ENCODE measurements at regions not wholly inside any gene's neighbourhood (a gene's known extent, or its start where the extent isn't known, plus 50 kb on each side); places are given as distances from the start of the nearest gene placed in this dataset.
"Not testable (repeated sequence)": the region's sequence is repeated elsewhere in the genome, so short reads cannot be mapped to it uniquely, and the experiment has no call there.

- H3K9ac ChIP-seq (ENCODE audit: low read depth, low read length); H3K9me3 ChIP-seq (replicated peaks; ENCODE audit: low read length); H3K36me3 ChIP-seq (ENCODE audit: insufficient read depth, low read length); H3K4me3 ChIP-seq (ENCODE audit: low read length); H3K27me3 ChIP-seq (ENCODE audit: control insufficient read depth, insufficient read depth, low read length); H3K4me2 ChIP-seq (ENCODE audit: low read length): not testable (repeated sequence)
- H3K4me1 ChIP-seq (ENCODE audit: control insufficient read depth, insufficient read depth, low read length): peaks cover 21% of the 10 kb centered on the region
Observed at GRCh38 chr5:96197767-96198166, 235.3 kb downstream of the PCSK1 start.

GRCh38 chr5:96197347-96197746 is 235.7 kb upstream of the ELL2 start:
- Histone ChIP-seq H3K36me3 (ENCODE audit: insufficient read depth, low read length) (no peaks in the 10 kb centered on the region), H3K9ac (ENCODE audit: low read depth, low read length) (no peak overlapping the region), H3K4me3 (ENCODE audit: low read length) (no peak overlapping the region), H3K4me2 (ENCODE audit: low read length) (no peak overlapping the region), H3K9me3 (replicated peaks; ENCODE audit: low read length) (no peaks in the 10 kb centered on the region), H3K4me1 (ENCODE audit: control insufficient read depth, insufficient read depth, low read length) (peaks cover 21% of the 10 kb centered on the region), H3K27me3 (ENCODE audit: control insufficient read depth, insufficient read depth, low read length) (no peaks in the 10 kb centered on the region)

GRCh38 chr5:96196890-96197289 is 235.2 kb upstream of the ELL2 start:
- no peak overlapping the region for H3K9ac ChIP-seq (ENCODE audit: low read depth, low read length)
- H3K27me3 ChIP-seq (ENCODE audit: control insufficient read depth, insufficient read depth, low read length): no peaks in the 10 kb centered on the region
- no peaks in the 10 kb centered on the region for H3K9me3 ChIP-seq (replicated peaks; ENCODE audit: low read length)
- H3K36me3 ChIP-seq (ENCODE audit: insufficient read depth, low read length): no peaks in the 10 kb centered on the region
- no peak overlapping the region for H3K4me3 ChIP-seq (ENCODE audit: low read length)
- no peak overlapping the region for H3K4me2 ChIP-seq (ENCODE audit: low read length)
- H3K4me1 ChIP-seq (ENCODE audit: control insufficient read depth, insufficient read depth, low read length): peaks cover 21% of the 10 kb centered on the region

- H3K4me1 ChIP-seq (ENCODE audit: control insufficient read depth, insufficient read depth, low read length): peaks cover 21% of the 10 kb centered on the region
- H3K9ac ChIP-seq (ENCODE audit: low read depth, low read length): no peak overlapping the region
- H3K4me2 ChIP-seq (ENCODE audit: low read length): no peak overlapping the region
- no peak overlapping the region for H3K4me3 ChIP-seq (ENCODE audit: low read length)
- H3K9me3 ChIP-seq (replicated peaks; ENCODE audit: low read length): no peaks in the 10 kb centered on the region
- H3K27me3 ChIP-seq (ENCODE audit: control insufficient read depth, insufficient read depth, low read length): no peaks in the 10 kb centered on the region
- H3K36me3 ChIP-seq (ENCODE audit: insufficient read depth, low read length): no peaks in the 10 kb centered on the region
Observed at GRCh38 chr5:96196407-96196806, 234.8 kb upstream of the ELL2 start.

- Histone ChIP-seq H3K27me3 (ENCODE audit: control insufficient read depth, insufficient read depth, low read length) (no peaks in the 10 kb centered on the region), H3K4me3 (ENCODE audit: low read length) (no peak overlapping the region), H3K9me3 (replicated peaks; ENCODE audit: low read length) (no peaks in the 10 kb centered on the region), H3K4me2 (ENCODE audit: low read length) (no peak overlapping the region), H3K9ac (ENCODE audit: low read depth, low read length) (no peak overlapping the region), H3K4me1 (ENCODE audit: control insufficient read depth, insufficient read depth, low read length) (peaks cover 21% of the 10 kb centered on the region), H3K36me3 (ENCODE audit: insufficient read depth, low read length) (no peaks in the 10 kb centered on the region)
Observed at GRCh38 chr5:96195123-96195522, 233.5 kb upstream of the ELL2 start.

GRCh38 chr5:96194593-96194992 is 232.9 kb upstream of the ELL2 start:
- no peak overlapping the region for H3K4me2 ChIP-seq (ENCODE audit: low read length)
- H3K27me3 ChIP-seq (ENCODE audit: control insufficient read depth, insufficient read depth, low read length): no peaks in the 10 kb centered on the region
- no peak overlapping the region for H3K9ac ChIP-seq (ENCODE audit: low read depth, low read length)
- H3K9me3 ChIP-seq (replicated peaks; ENCODE audit: low read length): no peaks in the 10 kb centered on the region
- no peak overlapping the region for H3K4me3 ChIP-seq (ENCODE audit: low read length)
- peaks cover 21% of the 10 kb centered on the region for H3K4me1 ChIP-seq (ENCODE audit: control insufficient read depth, insufficient read depth, low read length)
- no peaks in the 10 kb centered on the region for H3K36me3 ChIP-seq (ENCODE audit: insufficient read depth, low read length)

GRCh38 chr5:96193946-96194345 is 232.3 kb upstream of the ELL2 start:
- H3K9me3 ChIP-seq (replicated peaks; ENCODE audit: low read length): no peaks in the 10 kb centered on the region
- H3K27me3 ChIP-seq (ENCODE audit: control insufficient read depth, insufficient read depth, low read length): no peaks in the 10 kb centered on the region
- H3K4me3 ChIP-seq (ENCODE audit: low read length): no peak overlapping the region
- H3K4me2 ChIP-seq (ENCODE audit: low read length): no peak overlapping the region
- H3K4me1 ChIP-seq (ENCODE audit: control insufficient read depth, insufficient read depth, low read length): peaks cover 17% of the 10 kb centered on the region
- H3K9ac ChIP-seq (ENCODE audit: low read depth, low read length): no peak overlapping the region
- H3K36me3 ChIP-seq (ENCODE audit: insufficient read depth, low read length): no peaks in the 10 kb centered on the region

- no peaks in the 10 kb centered on the region for H3K9me3 ChIP-seq (replicated peaks; ENCODE audit: low read length)
- no peak overlapping the region for H3K9ac ChIP-seq (ENCODE audit: low read depth, low read length)
- H3K4me3 ChIP-seq (ENCODE audit: low read length): no peak overlapping the region
- H3K27me3 ChIP-seq (ENCODE audit: control insufficient read depth, insufficient read depth, low read length): no peaks in the 10 kb centered on the region
- no peaks in the 10 kb centered on the region for H3K36me3 ChIP-seq (ENCODE audit: insufficient read depth, low read length)
- no peak overlapping the region for H3K4me2 ChIP-seq (ENCODE audit: low read length)
- peaks cover 4% of the 10 kb centered on the region for H3K4me1 ChIP-seq (ENCODE audit: control insufficient read depth, insufficient read depth, low read length)
Observed at GRCh38 chr5:96189987-96190386, 228.3 kb upstream of the ELL2 start.

GRCh38 chr5:96189028-96189826 is 227.6 kb upstream of the ELL2 start:
- Histone ChIP-seq H3K36me3 (ENCODE audit: insufficient read depth, low read length) (no peaks in the 10 kb centered on the region), H3K4me2 (ENCODE audit: low read length) (no peak overlapping the region), H3K4me3 (ENCODE audit: low read length) (no peak overlapping the region), H3K27me3 (ENCODE audit: control insufficient read depth, insufficient read depth, low read length) (no peaks in the 10 kb centered on the region), H3K4me1 (ENCODE audit: control insufficient read depth, insufficient read depth, low read length) (no peaks in the 10 kb centered on the region), H3K9ac (ENCODE audit: low read depth, low read length) (no peak overlapping the region), H3K9me3 (replicated peaks; ENCODE audit: low read length) (no peaks in the 10 kb centered on the region)

GRCh38 chr5:96187309-96188027 is 225.8 kb upstream of the ELL2 start:
- Histone ChIP-seq H3K9ac (ENCODE audit: low read depth, low read length) (no peak overlapping the region), H3K4me1 (ENCODE audit: control insufficient read depth, insufficient read depth, low read length) (no peaks in the 10 kb centered on the region), H3K4me3 (ENCODE audit: low read length) (no peak overlapping the region), H3K36me3 (ENCODE audit: insufficient read depth, low read length) (no peaks in the 10 kb centered on the region), H3K9me3 (replicated peaks; ENCODE audit: low read length) (no peaks in the 10 kb centered on the region), H3K4me2 (ENCODE audit: low read length) (no peak overlapping the region), H3K27me3 (ENCODE audit: control insufficient read depth, insufficient read depth, low read length) (no peaks in the 10 kb centered on the region)

- not testable (repeated sequence) for H3K9me3 ChIP-seq (replicated peaks; ENCODE audit: low read length); H3K36me3 ChIP-seq (ENCODE audit: insufficient read depth, low read length); H3K9ac ChIP-seq (ENCODE audit: low read depth, low read length); H3K4me1 ChIP-seq (ENCODE audit: control insufficient read depth, insufficient read depth, low read length); H3K27me3 ChIP-seq (ENCODE audit: control insufficient read depth, insufficient read depth, low read length); H3K4me3 ChIP-seq (ENCODE audit: low read length); H3K4me2 ChIP-seq (ENCODE audit: low read length)
Observed at GRCh38 chr5:96184510-96184909, 222.9 kb upstream of the ELL2 start.
